ENCODE measurements at regions not wholly inside any gene's neighbourhood (a gene's known extent, or its start where the extent isn't known, plus 50 kb on each side); places are given as distances from the start of the nearest gene placed in this dataset.

- no peaks in the 10 kb centered on the region for H3K36me3 Mint-ChIP-seq
- POLR2A ChIA-PET, result no interaction called here
- no peak overlapping the region for H3K4me3 Mint-ChIP-seq
- H3K9me3 Mint-ChIP-seq, result no peaks in the 10 kb centered on the region
- no peak for DNase-seq
- CTCF ChIA-PET, result no interaction called here
- H3K27me3 Mint-ChIP-seq, result no peaks in the 10 kb centered on the region
- no peak overlapping the region for H3K27ac Mint-ChIP-seq
- intact Hi-C loops (cut with micrococcal nuclease), result no loop called here
- H3K4me1 Mint-ChIP-seq (ENCODE audit: low read depth), result no peaks in the 10 kb centered on the region
These were observed 50.3 kb upstream of the KITLG start for GRCh38 chr12:88630561-88630960.
